Right atrium auricular region (tissue), 2 donors: ENCODE measurements at regions not wholly inside any gene's neighbourhood (a gene's known extent, or its start where the extent isn't known, plus 50 kb on each side); places are given as distances from the start of the nearest gene placed in this dataset.

Source experiments
- DNase-seq: peaks from one replicate; pipeline ENCODE4 v3.0.0-alpha.2; 2019; ENCODE audit warnings: low spot score
- H3K27ac ChIP-seq, 2 donors: fragments of 200-600 bp; sonication (generic); 1 replicate in 1 of 2; 2 replicates in 1 of 2; pipeline ENCODE4 v1.5.1; 2016 to 2019
- H3K27me3 ChIP-seq, 2 donors: fragments of 200-600 bp; sonication (generic); one replicate each; pipeline versions ENCODE4 v1.5.1 to v1.6.0; 2017 to 2019
- H3K36me3 ChIP-seq: fragments of 200-600 bp; sonication (generic); one replicate; pipeline ENCODE4 v1.5.1; 2016
- H3K4me1 ChIP-seq, 2 donors: fragments of 200-600 bp; sonication (generic); one replicate each; pipeline versions ENCODE4 v1.5.1 to v1.6.0; 2017 to 2019
- H3K4me3 ChIP-seq, 2 donors: fragments of 200-600 bp; sonication (generic); 1 replicate in 1 of 2; 2 replicates in 1 of 2; pipeline ENCODE4 v1.5.1; 2017 to 2019; ENCODE audit warnings: mild to moderate bottlenecking in 1 of 2, moderate library complexity in 1 of 2
- H3K9me3 ChIP-seq, 2 donors: fragments of 200-600 bp; sonication (generic); one replicate each; pipeline ENCODE4 v1.5.1; 2019
- CTCF ChIP-seq, 2 donors: fragments of 200-600 bp; sonication (generic); IDR thresholded peaks; one replicate each; pipeline ENCODE4 v1.5.1; 2019; ENCODE audit warnings: antibody characterized with exemption in 2 of 2

DNA sequence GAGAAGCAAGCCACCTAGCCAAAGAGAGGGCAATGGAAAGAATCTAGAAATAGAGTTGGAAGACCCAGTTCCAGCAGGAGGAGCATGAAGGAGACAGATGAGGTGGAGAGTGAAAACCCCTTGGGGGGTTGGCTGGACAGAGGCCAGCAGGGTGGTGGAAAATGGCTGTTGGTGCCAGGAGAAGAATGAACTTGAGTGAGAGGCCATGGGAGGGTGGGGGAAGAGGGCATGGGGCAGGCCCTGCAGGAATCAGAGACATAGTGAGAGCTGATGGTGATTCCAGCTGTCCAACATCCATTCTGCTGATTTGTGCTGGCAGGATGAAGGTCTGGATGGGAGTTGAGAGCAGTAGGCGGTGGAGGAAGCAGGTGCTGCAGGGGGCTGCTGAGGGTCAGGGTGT, 108.0 kb upstream of the TNP1 start:
- H3K27me3 ChIP-seq = no peaks in the 10 kb centered on the region
- H3K36me3 ChIP-seq = no peaks in the 10 kb centered on the region
- no peaks in the 10 kb centered on the region for H3K4me1 ChIP-seq
- no peak overlapping the region for H3K27ac ChIP-seq
- TF ChIP-seq CTCF (IDR thresholded peaks at IDR 0.05) = no peak
- DNase-seq = no peak
- peaks cover 0 to 3% of the 10 kb centered on the region in 2 donors for H3K9me3 ChIP-seq
- H3K4me3 ChIP-seq = no peak overlapping the region

DNA sequence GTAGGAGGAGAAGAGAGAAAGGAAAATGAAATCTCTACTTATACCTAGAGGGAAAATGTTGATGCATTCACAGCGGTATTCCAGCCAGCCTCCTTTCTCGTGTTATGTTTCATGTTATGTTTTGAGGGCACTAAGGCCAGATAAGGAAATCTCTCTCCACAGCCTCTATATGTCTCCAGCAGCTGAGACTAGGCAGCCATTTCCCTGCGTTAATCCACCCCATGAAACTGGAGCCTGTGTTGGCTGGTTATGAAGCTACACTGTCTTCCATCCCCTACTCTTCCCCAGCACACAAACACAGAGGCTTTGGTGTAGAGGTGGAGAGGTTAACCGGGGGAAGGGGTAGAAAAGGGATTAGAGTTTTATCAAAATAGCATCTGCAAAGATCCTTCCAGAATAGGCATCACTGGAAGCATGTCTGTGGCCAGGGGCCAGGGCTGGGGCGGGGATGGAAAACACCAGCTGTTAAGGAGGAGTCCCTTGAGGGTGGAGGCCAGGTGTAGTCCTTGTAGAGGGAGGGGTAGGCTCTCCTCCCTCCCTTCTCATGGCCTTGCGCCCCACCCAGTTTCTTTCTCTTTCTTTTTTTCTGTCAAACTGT, 100.9 kb upstream of the TNP1 start:
- no peak for TF ChIP-seq CTCF (IDR thresholded peaks at IDR 0.05)
- Histone ChIP-seq H3K9me3 (peaks cover 0 to 3% of the 10 kb centered on the region in 2 donors), H3K27ac (no peak overlapping the region), H3K4me1 (no peaks in the 10 kb centered on the region), H3K36me3 (no peaks in the 10 kb centered on the region), H3K27me3 (no peaks in the 10 kb centered on the region), H3K4me3 (no peak overlapping the region)
- DNase-seq = no peak

DNA sequence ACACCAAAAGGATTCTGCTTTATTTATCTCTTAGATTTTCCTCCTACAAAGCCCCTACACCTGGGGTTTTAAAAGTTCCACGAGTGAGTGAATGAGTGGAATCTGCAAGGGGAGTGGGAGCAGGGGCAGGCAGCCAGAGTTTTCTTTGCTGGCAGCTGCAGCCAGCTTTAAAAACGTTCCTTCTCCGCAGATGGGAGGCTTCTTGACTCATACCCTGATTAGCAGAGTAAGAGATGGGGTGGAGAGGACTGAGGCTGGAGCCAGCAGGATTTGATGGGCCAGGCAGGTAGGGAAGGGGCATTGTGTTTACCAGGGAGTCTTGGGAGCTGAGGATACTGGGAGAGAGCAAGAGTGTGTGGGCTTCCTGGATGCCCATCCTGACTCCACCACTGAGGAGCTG, 99.6 kb upstream of the TNP1 start:
- H3K4me1 ChIP-seq = no peaks in the 10 kb centered on the region
- no peak for DNase-seq
- H3K36me3 ChIP-seq = no peaks in the 10 kb centered on the region
- no peak overlapping the region for H3K4me3 ChIP-seq
- peaks cover 0 to 12% of the 10 kb centered on the region in 2 donors for H3K9me3 ChIP-seq
- TF ChIP-seq CTCF (IDR thresholded peaks at IDR 0.05) = no peak
- H3K27ac ChIP-seq = no peak overlapping the region
- H3K27me3 ChIP-seq = no peaks in the 10 kb centered on the region

GRCh38 chr2:216956820-216957493, 97.1 kb upstream of the TNP1 start:
- DNase-seq = no peak
- TF ChIP-seq CTCF (IDR thresholded peaks at IDR 0.05) = no peak
- no peaks in the 10 kb centered on the region for H3K36me3 ChIP-seq
- no peak overlapping the region for H3K27ac ChIP-seq
- no peak overlapping the region for H3K4me3 ChIP-seq
- peaks cover 0 to 19% of the 10 kb centered on the region in 2 donors for H3K9me3 ChIP-seq
- H3K27me3 ChIP-seq = no peaks in the 10 kb centered on the region
- no peaks in the 10 kb centered on the region for H3K4me1 ChIP-seq

GRCh38 chr2:216951171-216951570, 91.3 kb upstream of the TNP1 start:
- no peak for DNase-seq
- Histone ChIP-seq H3K27ac (no peak overlapping the region), H3K36me3 (no peaks in the 10 kb centered on the region), H3K27me3 (no peaks in the 10 kb centered on the region), H3K9me3 (peaks cover 0 to 19% of the 10 kb centered on the region in 2 donors), H3K4me3 (no peak overlapping the region), H3K4me1 (no peaks in the 10 kb centered on the region)
- TF ChIP-seq CTCF (IDR thresholded peaks at IDR 0.05) = no peak

GRCh38 chr2:216950547-216950946, 90.7 kb upstream of the TNP1 start:
- no peak overlapping the region for H3K27ac ChIP-seq

More at GRCh38 chr2:216950547-216950946, 90.7 kb upstream of the TNP1 start:
- no peak for TF ChIP-seq CTCF (IDR thresholded peaks at IDR 0.05)
- no peak overlapping the region for H3K4me3 ChIP-seq
- peaks cover 0 to 19% of the 10 kb centered on the region in 2 donors for H3K9me3 ChIP-seq
- H3K36me3 ChIP-seq = no peaks in the 10 kb centered on the region
- no peaks in the 10 kb centered on the region for H3K4me1 ChIP-seq
- DNase-seq = no peak
- H3K27me3 ChIP-seq = no peaks in the 10 kb centered on the region
